IMR-90 (cell line): ENCODE measurements at regions not wholly inside any gene's neighbourhood (a gene's known extent, or its start where the extent isn't known, plus 50 kb on each side); places are given as distances from the start of the nearest gene placed in this dataset.
"Not testable (repeated sequence)": the region's sequence is repeated elsewhere in the genome, so short reads cannot be mapped to it uniquely, and the experiment has no call there.

Experiments
- ATAC-seq: fragments of 200-7000 bp; cut with Tn5 transposase; 2 replicates; pipeline ENCODE4 v1.9.1; 2020; ENCODE audit warnings: low read depth, mild to moderate bottlenecking, moderate library complexity
- BruUV-seq: library from RNA; stranded (reverse); fragments of 400-500 nt; replicated peaks from 2 replicates; lab custom pipeline; 2021; lab: Mats Ljungman, UMichigan
- CTCF ChIA-PET: fragments of 300-600 bp; formaldehyde crosslinking; extraction: SDS; loops from one replicate; lab custom pipeline; 2021; ENCODE audit warnings: antibody characterized with exemption; lab: Yijun Ruan, JAX
- POLR2A ChIA-PET: fragments of 300-600 bp; sonication (Branson Sonifier 250); formaldehyde crosslinking; loops from one replicate; lab custom pipeline; 2022; ENCODE audit warnings: antibody characterized with exemption; ENCODE audit not compliant: unreplicated experiment; lab: Charles Lee
- DNase-seq: peaks from one replicate; pipeline ENCODE4 v3.0.0; 2013
- H2AFZ ChIP-seq: replicated peaks from 2 replicates; pipeline ENCODE3; 2013; ENCODE audit warnings: low read length, mild to moderate bottlenecking; ENCODE audit not compliant: poor library complexity
- H2AK5ac ChIP-seq: 2 replicates; pipeline ENCODE4 v1.6.1; 2013; ENCODE audit warnings: low read depth, low read length, inconsistent platforms
- H2AK9ac ChIP-seq: replicated peaks from 2 replicates; pipeline ENCODE3; 2013; ENCODE audit warnings: mild to moderate bottlenecking, low read depth, low read length, moderate library complexity; ENCODE audit not compliant: poor library complexity
- H2BK120ac ChIP-seq: 2 replicates; pipeline ENCODE4 v1.6.1; 2013; ENCODE audit warnings: low read depth, low read length, inconsistent platforms
- H2BK15ac ChIP-seq: 3 replicates; pipeline ENCODE4 v1.6.1; 2013; ENCODE audit warnings: low read depth, low read length, inconsistent platforms
- H2BK20ac ChIP-seq: 2 replicates; pipeline ENCODE4 v1.6.1; 2013; ENCODE audit warnings: low read depth, mild to moderate bottlenecking, inconsistent platforms, low read length, moderate library complexity
- H2BK5ac ChIP-seq: 2 replicates; pipeline ENCODE4 v1.6.1; 2013; ENCODE audit warnings: mild to moderate bottlenecking, low read depth, low read length, inconsistent platforms; ENCODE audit not compliant: poor library complexity, severe bottlenecking
- H3K14ac ChIP-seq: replicated peaks from 2 replicates; pipeline ENCODE4 v1.6.1; 2013; ENCODE audit warnings: low read depth, low read length, inconsistent platforms
- H3K18ac ChIP-seq: 2 replicates; pipeline ENCODE4 v1.6.1; 2013; ENCODE audit warnings: low read depth, low read length, control low read depth
- H3K23ac ChIP-seq: 2 replicates; pipeline ENCODE4 v1.6.1; 2013; ENCODE audit warnings: low read depth, low read length, inconsistent platforms
- H3K27ac ChIP-seq: 2 replicates; pipeline ENCODE4 v1.5.1; 2013; ENCODE audit warnings: mild to moderate bottlenecking, control low read depth, low read length; ENCODE audit not compliant: insufficient read depth
- H3K27me3 ChIP-seq: 2 replicates; pipeline ENCODE4 v1.6.1; 2013; ENCODE audit warnings: low read length; ENCODE audit not compliant: control insufficient read depth, insufficient read depth
- H3K36me3 ChIP-seq: 2 replicates; pipeline ENCODE4 v1.6.1; 2013; ENCODE audit warnings: low read length, mixed read lengths; ENCODE audit not compliant: control insufficient read depth, insufficient read depth
- H3K4ac ChIP-seq: 2 replicates; pipeline ENCODE4 v1.6.1; 2013; ENCODE audit warnings: low read depth, low read length, inconsistent platforms
- H3K4me1 ChIP-seq: 2 replicates; pipeline ENCODE4 v1.6.1; 2013; ENCODE audit warnings: low read length, mixed read lengths; ENCODE audit not compliant: control insufficient read depth, insufficient read depth
- H3K4me2 ChIP-seq: 2 replicates; pipeline ENCODE4 v1.6.1; 2013; ENCODE audit warnings: low read depth, mild to moderate bottlenecking, control low read depth, low read length, moderate library complexity
- H3K4me3 ChIP-seq: 2 replicates; pipeline ENCODE4 v1.5.1; 2013; ENCODE audit warnings: low read depth, mild to moderate bottlenecking, control low read depth, low read length, moderate library complexity; ENCODE audit not compliant: insufficient read depth
- H3K56ac ChIP-seq: 2 replicates; pipeline ENCODE4 v1.6.1; 2013; ENCODE audit warnings: low read length, inconsistent platforms; ENCODE audit not compliant: insufficient read depth; ENCODE audit errors: extremely low read depth
- H3K79me1 ChIP-seq, 2 experiments: 2 replicates each; pipeline ENCODE4 v1.6.1; 2013; ENCODE audit warnings: low read length in 2 of 2, inconsistent platforms in 1 of 2, low read depth in 1 of 2
- H3K9ac ChIP-seq: 2 replicates; pipeline ENCODE4 v1.6.1; 2013; ENCODE audit warnings: low read depth, low read length, control low read depth
- H3K9me1 ChIP-seq: 2 replicates; pipeline ENCODE4 v1.6.1; 2013; ENCODE audit warnings: low read length, inconsistent platforms; ENCODE audit not compliant: insufficient read depth
- H3K9me3 ChIP-seq: 2 replicates; pipeline ENCODE4 v1.6.1; 2013; ENCODE audit warnings: low read length; ENCODE audit not compliant: control insufficient read depth, insufficient read depth
- H4K20me1 ChIP-seq: 2 replicates; pipeline ENCODE4 v1.6.1; 2013; ENCODE audit warnings: low read length, inconsistent platforms; ENCODE audit not compliant: insufficient read depth
- H4K5ac ChIP-seq: 2 replicates; pipeline ENCODE4 v1.6.1; 2013; ENCODE audit warnings: mild to moderate bottlenecking, low read depth, low read length, control low read depth
- H4K8ac ChIP-seq, 2 experiments: 2 replicates each; pipeline ENCODE4 v1.6.1; 2013; ENCODE audit warnings: low read depth in 2 of 2, low read length in 2 of 2, control low read depth in 1 of 2, inconsistent platforms in 1 of 2
- H4K91ac ChIP-seq: 2 replicates; pipeline ENCODE4 v1.6.1; 2013; ENCODE audit warnings: low read depth, low read length, inconsistent platforms; ENCODE audit not compliant: insufficient read depth
- WGBS, 2 experiments: methylation state at CpG; one replicate each; pipeline versions ENCODE4 v1.1.5 to v1.1.7; 2013; ENCODE audit warnings: missing lambda C conversion rate in 2 of 2; ENCODE audit not compliant: insufficient read length in 1 of 2; ENCODE audit errors: extremely low coverage in 2 of 2; 5-methylcytosine and 5-hydroxymethylcytosine counted together
- dilution Hi-C: fragments of 300-500 bp; cut with HindIII; formaldehyde crosslinking; loops from one replicate; pipeline ENCODE4 v1.14.3; 2018; ENCODE audit warnings: low sequenced_read_pairs; ENCODE audit not compliant: unreplicated experiment
- in situ Hi-C: fragments of 300-500 bp; cut with MboI; formaldehyde crosslinking; loops from 3 replicates; pipeline ENCODE4 v1.14.3; 2019; ENCODE audit warnings: low sequenced_read_pairs, inconsistent platforms, mixed read lengths
- intact Hi-C: fragments of 100-400 bp; cut with micrococcal nuclease; formaldehyde crosslinking; loops from 2 replicates; pipeline ENCODE4 v1.10.0; 2022

- H3K23ac ChIP-seq, dilution Hi-C loops, H3K4me2 ChIP-seq, H4K5ac ChIP-seq, H2BK120ac ChIP-seq, H3K4me1 ChIP-seq, intact Hi-C loops, ATAC-seq, H3K27ac ChIP-seq, H3K4ac ChIP-seq, H2BK5ac ChIP-seq, BruUV-seq, H4K8ac ChIP-seq, H3K9ac ChIP-seq, POLR2A ChIA-PET, H3K56ac ChIP-seq, H2AK5ac ChIP-seq, H3K36me3 ChIP-seq, H3K18ac ChIP-seq, H3K27me3 ChIP-seq, H3K79me1 ChIP-seq, H2AK9ac ChIP-seq, in situ Hi-C loops, H2BK15ac ChIP-seq, H3K9me3 ChIP-seq, CTCF ChIA-PET, H3K4me3 ChIP-seq, H2AFZ ChIP-seq, DNase-seq, H3K14ac ChIP-seq, H4K91ac ChIP-seq, H4K20me1 ChIP-seq, H3K9me1 ChIP-seq, H2BK20ac ChIP-seq: not testable (repeated sequence)
- WGBS, 2 experiments: 33% methylated on average over 1 of the region's 18 CpGs; no CpG with 5 or more reads in 1 of the 2 experiments
These were observed 207.5 kb downstream of the ADRA2C start for GRCh38 chr4:3973581-3974200.

- H2BK5ac ChIP-seq, dilution Hi-C loops, H3K79me1 ChIP-seq, H3K27me3 ChIP-seq, H2AK9ac ChIP-seq, H4K8ac ChIP-seq, CTCF ChIA-PET, H3K9ac ChIP-seq, POLR2A ChIA-PET, H3K36me3 ChIP-seq, H3K18ac ChIP-seq, H3K23ac ChIP-seq, H3K56ac ChIP-seq, H2BK120ac ChIP-seq, DNase-seq, H3K4ac ChIP-seq, H4K20me1 ChIP-seq, H2BK20ac ChIP-seq, H3K4me1 ChIP-seq, H3K27ac ChIP-seq, H3K9me3 ChIP-seq, intact Hi-C loops, H3K14ac ChIP-seq, H4K91ac ChIP-seq, BruUV-seq, H4K5ac ChIP-seq, H2AFZ ChIP-seq, H3K9me1 ChIP-seq, H3K4me3 ChIP-seq, H2BK15ac ChIP-seq, H2AK5ac ChIP-seq, ATAC-seq, H3K4me2 ChIP-seq: not testable (repeated sequence)
- WGBS, 2 experiments: 0% methylated on average over 1 of the region's 6 CpGs; no CpG with 5 or more reads in 1 of the 2 experiments
- in situ Hi-C loops: loop anchor here (25.0 kb wide), 1 partner anchor 129 kb away; no protein-coding TSS in a partner anchor
These were observed 217.4 kb downstream of the ADRA2C start for GRCh38 chr4:3983518-3984125.
